IPS-NIHi11 (cell line): ENCODE measurements at regions not wholly inside any gene's neighbourhood (a gene's known extent, or its start where the extent isn't known, plus 50 kb on each side); places are given as distances from the start of the nearest gene placed in this dataset.

Experiments
- DNase-seq: peaks from one replicate; pipeline ENCODE4 v3.0.0; 2012; ENCODE audit warnings: mixed read lengths, low spot score

GRCh38 chr5:158398360-158399201 is 539.6 kb upstream of the CLINT1 start:
- DNase-seq, result no peak

- DNase-seq, result no peak
Observed at GRCh38 chr5:158397278-158397677, 538.3 kb upstream of the CLINT1 start.

- DNase-seq, result no peak
Observed at GRCh38 chr5:158394102-158394501, 535.2 kb upstream of the CLINT1 start.

GRCh38 chr5:158393457-158393856 is 534.5 kb upstream of the CLINT1 start:
- no peak for DNase-seq

GRCh38 chr5:158392753-158393152 is 533.8 kb upstream of the CLINT1 start:
- DNase-seq, result no peak

GRCh38 chr5:158390577-158390976 is 531.6 kb upstream of the CLINT1 start:
- no peak for DNase-seq

- DNase-seq, result no peak
Observed at GRCh38 chr5:158389786-158390185, 530.8 kb upstream of the CLINT1 start.

- DNase-seq, result no peak
Observed at GRCh38 chr5:158388021-158388420, 529.1 kb upstream of the CLINT1 start.

- DNase-seq, result no peak
Observed at GRCh38 chr5:158387499-158387898, 528.6 kb upstream of the CLINT1 start.

- DNase-seq, result no peak
Observed at GRCh38 chr5:158385982-158386381, 527.0 kb upstream of the CLINT1 start.

GRCh38 chr5:158384535-158385481 is 525.9 kb upstream of the CLINT1 start:
- no peak for DNase-seq

- DNase-seq, result no peak
Observed at GRCh38 chr5:158383486-158383885, 524.5 kb upstream of the CLINT1 start.

GRCh38 chr5:158382473-158382872 is 523.5 kb upstream of the CLINT1 start:
- DNase-seq, result peak; percentile 29

GRCh38 chr5:158381614-158382160 is 522.7 kb upstream of the CLINT1 start:
- DNase-seq, result no peak

GRCh38 chr5:158380661-158381060 is 521.7 kb upstream of the CLINT1 start:
- no peak for DNase-seq

GRCh38 chr5:158378931-158379330 is 520.0 kb upstream of the CLINT1 start:
- DNase-seq, result no peak

GRCh38 chr5:158376679-158377078 is 517.7 kb upstream of the CLINT1 start:
- no peak for DNase-seq

GRCh38 chr5:158375531-158375930 is 516.6 kb upstream of the CLINT1 start:
- DNase-seq, result no peak

GRCh38 chr5:158373608-158374395 is 514.9 kb upstream of the CLINT1 start:
- no peak for DNase-seq

- DNase-seq, result no peak
Observed at GRCh38 chr5:158369241-158369640, 510.3 kb upstream of the CLINT1 start.

GRCh38 chr5:158368686-158369085 is 509.7 kb upstream of the CLINT1 start:
- DNase-seq, result no peak

GRCh38 chr5:158364367-158364766 is 505.4 kb upstream of the CLINT1 start:
- peak; percentile 24 for DNase-seq
